ENCODE measurements at regions not wholly inside any gene's neighbourhood (a gene's known extent, or its start where the extent isn't known, plus 50 kb on each side); places are given as distances from the start of the nearest gene placed in this dataset.

DNA sequence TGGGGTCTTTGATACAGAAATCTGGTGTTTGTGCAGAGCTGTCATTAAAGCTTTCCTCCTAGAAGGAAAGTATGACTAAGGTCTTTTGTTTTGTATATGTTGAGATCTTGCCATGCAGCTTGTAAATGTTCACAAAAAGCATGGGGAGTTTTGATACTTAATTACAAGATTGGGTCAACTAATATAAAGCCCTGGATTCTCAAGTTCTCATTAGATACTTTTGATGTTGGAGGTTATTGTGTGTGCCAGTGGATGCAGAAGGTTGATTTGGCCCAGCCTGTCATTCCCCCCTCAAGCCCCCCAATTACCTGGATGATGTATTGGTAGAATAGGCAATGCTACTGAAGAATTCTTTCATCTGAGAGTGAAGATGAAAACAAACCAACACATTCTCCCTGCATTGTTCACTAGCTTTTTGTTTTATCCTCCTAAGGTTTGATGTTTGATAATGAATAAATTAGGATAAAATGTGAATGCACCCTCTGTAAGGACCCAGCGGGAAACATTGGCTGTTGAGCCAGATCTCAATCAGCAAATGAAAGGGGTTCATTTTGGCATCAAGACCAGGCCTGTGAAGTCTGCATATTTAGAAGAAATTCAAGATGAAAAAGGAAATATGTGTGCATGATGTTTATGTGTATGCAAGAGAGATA, 61.9 kb upstream of the ADAMTS19 start:
- no peak for DNase-seq
- no peaks in the 10 kb centered on the region for H3K36me3 ChIP-seq (ENCODE audit: control insufficient read depth, insufficient read depth, low read length)
- H3K4me3 ChIP-seq (ENCODE audit: low read length): no peak overlapping the region
- 90% methylated on average over 1 of the region's 1 CpG for WGBS (ENCODE audit: insufficient coverage, low lambda C conversion rate)
- H3K27me3 ChIP-seq (ENCODE audit: control insufficient read depth, insufficient read depth, low read length): no peaks in the 10 kb centered on the region
- no peaks in the 10 kb centered on the region for H3K9me3 ChIP-seq (ENCODE audit: control insufficient read depth, low read depth, low read length)
- no peak overlapping the region for H3K27ac ChIP-seq (ENCODE audit: low read length)
- H3K4me1 ChIP-seq (ENCODE audit: control insufficient read depth, insufficient read depth, low read length): no peaks in the 10 kb centered on the region

DNA sequence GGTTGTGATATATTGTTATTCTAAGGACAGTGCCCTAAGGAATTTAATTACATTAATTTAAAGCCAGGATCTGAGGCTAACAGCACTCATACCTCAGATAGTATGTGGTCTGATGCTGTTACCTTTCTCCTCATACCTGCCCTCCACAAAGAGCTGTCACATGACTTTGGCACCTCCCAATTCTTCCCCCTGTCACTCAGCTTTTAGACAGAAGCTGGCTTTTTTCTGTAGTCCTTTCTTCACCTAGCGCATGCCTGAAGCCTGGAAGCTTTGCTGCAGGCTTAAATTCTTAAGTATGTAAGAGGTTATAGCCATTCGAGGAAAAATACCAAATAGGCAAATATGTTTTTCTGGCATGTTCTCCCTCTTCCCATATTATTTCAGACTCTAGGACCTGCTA, 61.0 kb upstream of the ADAMTS19 start:
- no peaks in the 10 kb centered on the region for H3K9me3 ChIP-seq (ENCODE audit: control insufficient read depth, low read depth, low read length)
- H3K4me1 ChIP-seq (ENCODE audit: control insufficient read depth, insufficient read depth, low read length): no peaks in the 10 kb centered on the region
- no peak overlapping the region for H3K4me3 ChIP-seq (ENCODE audit: low read length)
- H3K36me3 ChIP-seq (ENCODE audit: control insufficient read depth, insufficient read depth, low read length): no peaks in the 10 kb centered on the region
- no peak overlapping the region for H3K27ac ChIP-seq (ENCODE audit: low read length)
- DNase-seq: no peak
- H3K27me3 ChIP-seq (ENCODE audit: control insufficient read depth, insufficient read depth, low read length): no peaks in the 10 kb centered on the region
- WGBS (ENCODE audit: insufficient coverage, low lambda C conversion rate): no CpG with 5 or more reads among the region's 2 CpGs

DNA sequence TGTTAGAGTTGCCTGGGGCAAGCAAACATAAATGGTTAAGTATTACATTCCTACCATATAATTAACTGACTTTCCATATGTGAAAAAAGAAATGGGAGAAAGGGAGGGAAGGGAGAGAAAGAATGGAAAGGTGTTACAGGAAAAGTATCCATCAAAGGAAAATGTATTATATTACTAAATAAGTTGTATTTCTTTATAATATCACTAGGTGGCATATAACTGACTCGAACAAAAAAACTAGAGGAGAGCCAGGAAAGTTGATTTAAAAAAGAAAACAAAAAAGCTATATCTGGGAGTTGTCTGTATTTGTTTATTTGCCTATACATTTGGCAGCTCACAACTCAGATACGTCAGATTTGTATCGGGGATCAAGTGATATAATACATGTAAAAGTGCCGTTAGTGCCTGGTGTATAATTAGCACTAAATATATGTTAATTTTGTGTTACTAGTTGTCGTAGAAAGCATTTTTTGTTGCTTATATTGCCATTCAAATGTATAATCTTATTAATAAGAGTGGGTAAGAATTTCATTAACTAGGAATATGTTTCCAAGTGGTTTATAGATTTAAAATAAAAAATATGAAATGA, 59.6 kb upstream of the ADAMTS19 start:
- Histone ChIP-seq H3K4me1 (ENCODE audit: control insufficient read depth, insufficient read depth, low read length) (no peaks in the 10 kb centered on the region), H3K4me3 (ENCODE audit: low read length) (no peak overlapping the region), H3K36me3 (ENCODE audit: control insufficient read depth, insufficient read depth, low read length) (no peaks in the 10 kb centered on the region), H3K27ac (ENCODE audit: low read length) (no peak overlapping the region), H3K27me3 (ENCODE audit: control insufficient read depth, insufficient read depth, low read length) (no peaks in the 10 kb centered on the region), H3K9me3 (ENCODE audit: control insufficient read depth, low read depth, low read length) (no peaks in the 10 kb centered on the region)
- 71% methylated on average over 5 of the region's 5 CpGs for WGBS (ENCODE audit: insufficient coverage, low lambda C conversion rate)
- DNase-seq: no peak

DNA sequence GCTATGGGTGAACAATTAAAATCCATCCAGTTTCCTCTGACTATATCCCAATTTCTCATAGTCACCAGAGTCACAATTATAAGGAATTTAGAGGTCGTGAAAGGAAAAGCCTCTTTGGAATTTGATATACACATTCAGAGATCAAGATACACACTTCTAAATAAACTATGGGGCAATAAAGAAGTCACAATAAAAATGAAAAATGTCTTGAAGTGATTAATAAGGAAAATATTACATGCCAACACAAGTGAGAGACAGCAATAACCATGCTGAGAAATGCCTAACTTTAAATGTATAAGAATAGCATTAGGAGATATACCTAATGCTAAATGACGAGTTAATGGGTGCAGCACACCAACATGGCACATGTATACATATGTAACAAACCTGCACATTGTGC, 54.9 kb upstream of the ADAMTS19 start:
- DNase-seq: no peak
- Histone ChIP-seq H3K27me3 (ENCODE audit: control insufficient read depth, insufficient read depth, low read length) (no peaks in the 10 kb centered on the region), H3K36me3 (ENCODE audit: control insufficient read depth, insufficient read depth, low read length) (no peaks in the 10 kb centered on the region), H3K4me3 (ENCODE audit: low read length) (no peak overlapping the region), H3K27ac (ENCODE audit: low read length) (no peak overlapping the region), H3K4me1 (ENCODE audit: control insufficient read depth, insufficient read depth, low read length) (no peaks in the 10 kb centered on the region), H3K9me3 (ENCODE audit: control insufficient read depth, low read depth, low read length) (no peaks in the 10 kb centered on the region)
- no CpG with 5 or more reads among the region's 2 CpGs for WGBS (ENCODE audit: insufficient coverage, low lambda C conversion rate)

DNA sequence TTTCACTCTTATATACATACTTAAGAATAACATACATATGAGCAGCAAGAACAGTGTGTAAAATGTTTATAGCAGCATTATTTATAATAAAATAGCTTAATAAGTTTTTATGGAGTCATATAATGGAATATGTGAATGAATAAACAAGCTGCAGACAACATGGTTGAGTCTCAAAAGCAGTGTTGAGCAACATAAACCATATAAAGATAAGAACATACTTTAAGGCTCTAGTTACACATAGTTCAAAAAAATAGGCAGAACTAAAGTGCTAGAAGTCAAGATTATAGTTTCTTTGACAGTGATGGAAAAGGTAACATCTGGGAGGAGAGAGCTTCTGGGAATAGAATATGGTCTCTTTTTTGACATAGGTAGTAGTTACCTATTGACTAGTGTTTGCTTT, 53.7 kb upstream of the ADAMTS19 start:
- no peak for DNase-seq
- Histone ChIP-seq H3K9me3 (ENCODE audit: control insufficient read depth, low read depth, low read length) (no peaks in the 10 kb centered on the region), H3K27ac (ENCODE audit: low read length) (no peak overlapping the region), H3K4me1 (ENCODE audit: control insufficient read depth, insufficient read depth, low read length) (no peaks in the 10 kb centered on the region), H3K36me3 (ENCODE audit: control insufficient read depth, insufficient read depth, low read length) (no peaks in the 10 kb centered on the region), H3K27me3 (ENCODE audit: control insufficient read depth, insufficient read depth, low read length) (no peaks in the 10 kb centered on the region), H3K4me3 (ENCODE audit: low read length) (no peak overlapping the region)
